CD4-positive, alpha-beta T cell (primary cell): ENCODE measurements at regions not wholly inside any gene's neighbourhood (a gene's known extent, or its start where the extent isn't known, plus 50 kb on each side); places are given as distances from the start of the nearest gene placed in this dataset.

Experiments
- ATAC-seq: fragments of 200-7000 bp; cut with Tn5 transposase; one replicate; pipeline ENCODE4 v1.10.0; 2022; ENCODE audit warnings: mild to moderate bottlenecking; ENCODE audit not compliant: poor library complexity
- CTCF ChIA-PET: fragments of 350-600 bp; sonication (Branson Sonifier 250); formaldehyde crosslinking; loops from one replicate; lab custom pipeline; 2021; ENCODE audit warnings: antibody characterized with exemption, inconsistent platforms; lab: Charles Lee
- POLR2A ChIA-PET: fragments of 350-600 bp; sonication (Branson Sonifier 250); formaldehyde crosslinking; loops from one replicate; lab custom pipeline; 2021; ENCODE audit warnings: antibody characterized with exemption, inconsistent platforms; lab: Charles Lee
- DNase-seq, 14 experiments: peaks; one replicate each; pipeline ENCODE4 v3.0.0-alpha.2; 2013 to 2020; ENCODE audit warnings: mixed read lengths in 2 of 14
- H3K27ac ChIP-seq, 2 donors: one replicate each; pipeline versions ENCODE4 v1.5.1 to v1.7.0; 2013; ENCODE audit warnings: low read length in 2 of 2, low read depth in 1 of 2, mild to moderate bottlenecking in 1 of 2
- H3K27me3 ChIP-seq, 2 experiments: 1 replicate in 1 of 2; 2 replicates in 1 of 2; pipeline versions ENCODE4 v1.6.1 to v1.7.0; 2013; ENCODE audit warnings: low read length in 2 of 2, control low read depth in 1 of 2, mild to moderate bottlenecking in 1 of 2, moderate library complexity in 1 of 2; ENCODE audit not compliant: insufficient read depth in 2 of 2, control insufficient read depth in 1 of 2
- H3K36me3 ChIP-seq: one replicate; pipeline ENCODE4 v1.6.1; 2013; ENCODE audit warnings: low read length, control low read depth; ENCODE audit not compliant: insufficient read depth
- H3K4me1 ChIP-seq: one replicate; pipeline ENCODE4 v1.6.1; 2013; ENCODE audit warnings: low read length, control low read depth; ENCODE audit not compliant: insufficient read depth
- H3K4me3 ChIP-seq: one replicate; pipeline ENCODE4 v1.5.1; 2013; ENCODE audit warnings: mild to moderate bottlenecking, low read length, moderate library complexity
- H3K9me3 ChIP-seq, 2 experiments: 1 replicate in 1 of 2; 2 replicates in 1 of 2; pipeline versions ENCODE4 v1.6.1 to v1.7.0; 2013; ENCODE audit warnings: low read length in 2 of 2, mild to moderate bottlenecking in 2 of 2, control low read depth in 1 of 2, moderate library complexity in 1 of 2; ENCODE audit not compliant: control insufficient read depth in 1 of 2, insufficient read depth in 1 of 2
- H3K27ac Mint-ChIP-seq: one replicate; pipeline ENCODE4 v1.8.0; 2020; ENCODE audit warnings: mixed read lengths
- H3K27me3 Mint-ChIP-seq: one replicate; pipeline ENCODE4 v1.8.0; 2021; ENCODE audit warnings: mixed read lengths
- H3K36me3 Mint-ChIP-seq: one replicate; pipeline ENCODE4 v1.8.0; 2021; ENCODE audit warnings: low read depth, mixed read lengths
- H3K4me1 Mint-ChIP-seq: one replicate; pipeline ENCODE4 v1.8.0; 2021; ENCODE audit warnings: low read depth, mixed read lengths
- H3K4me3 Mint-ChIP-seq: one replicate; pipeline ENCODE4 v1.8.0; 2020; ENCODE audit warnings: mild to moderate bottlenecking, mixed read lengths
- H3K9me3 Mint-ChIP-seq: one replicate; pipeline ENCODE4 v1.8.0; 2020; ENCODE audit warnings: mixed read lengths
- CTCF ChIP-seq: fragments of 200-600 bp; IDR thresholded peaks from one replicate; pipeline ENCODE4 v1.8.0; 2022; ENCODE audit warnings: antibody characterized with exemption, mild to moderate bottlenecking
- intact Hi-C, 2 experiments: fragments of 100-400 bp; cut with DNase I in 1 of 2; cut with micrococcal nuclease in 1 of 2; formaldehyde crosslinking; loops; one replicate each; pipeline versions ENCODE4 v1.15.1 to v1.9.0; 2023 to 2025; cut with DNase I, micrococcal nuclease

DNA sequence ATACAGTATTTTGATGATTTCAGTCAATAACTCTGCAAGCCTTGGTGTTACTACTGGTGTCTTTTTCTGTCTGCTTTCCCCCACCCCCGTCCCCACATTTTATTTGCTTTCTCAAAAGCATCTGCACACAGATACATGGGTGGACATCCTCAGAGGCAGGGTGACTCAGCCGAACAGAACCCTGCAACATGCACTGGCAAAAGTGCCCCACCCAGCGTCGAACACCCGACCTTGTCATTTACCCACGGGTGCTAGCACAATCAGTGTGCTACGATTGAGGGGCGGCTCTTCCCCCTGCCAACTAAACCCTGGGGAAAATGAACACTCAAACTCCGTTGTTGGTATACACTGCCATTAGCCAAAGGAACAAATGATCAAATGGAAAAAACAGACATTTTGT is 115.9 kb upstream of the NAA20 start:
- CTCF ChIA-PET = interaction anchor here (0.6 kb wide), 1 partner anchor 19 kb away, joined by 3 read pairs; no protein-coding TSS in a partner anchor
- peak in 2 of 14 experiments; percentile 20 to 37 for DNase-seq

DNA sequence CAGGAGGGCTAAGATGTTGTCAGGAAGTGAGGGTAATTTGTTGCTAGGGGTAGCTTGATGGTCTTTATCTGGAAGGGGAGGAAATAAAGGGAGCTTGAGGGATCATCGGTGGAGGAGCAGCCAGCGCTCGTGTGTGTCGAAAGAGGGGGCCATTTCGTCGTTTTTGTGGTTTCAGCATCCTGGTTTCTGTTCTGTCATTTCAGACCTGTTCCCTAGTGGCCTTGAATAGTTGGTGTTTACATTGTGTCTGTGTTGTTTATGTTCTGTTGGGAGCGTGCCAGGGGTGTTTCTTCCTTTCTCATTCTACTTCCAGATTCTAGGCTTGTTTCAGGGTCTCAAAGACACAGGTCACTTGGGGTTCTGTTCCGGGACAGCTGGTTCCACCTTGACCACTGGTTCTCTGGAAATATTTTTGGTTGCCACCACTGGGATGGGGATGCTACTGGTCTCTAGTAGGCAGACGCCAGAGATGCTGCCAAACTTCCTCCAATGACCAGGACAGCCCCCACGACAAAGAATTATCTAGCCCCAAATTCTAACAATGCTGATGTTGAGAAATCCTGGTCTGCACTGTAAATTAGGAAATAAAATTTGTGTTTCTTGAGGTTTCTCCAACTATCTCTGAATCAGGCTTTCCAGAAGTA is 113.9 kb upstream of the NAA20 start:
- no peaks in the 10 kb centered on the region for H3K27me3 ChIP-seq
- no peaks in the 10 kb centered on the region for H3K36me3 ChIP-seq
- Mint-ChIP-seq H3K36me3 (no peaks in the 10 kb centered on the region), H3K27me3 (peaks cover 10% of the 10 kb centered on the region), H3K9me3 (peaks cover 5% of the 10 kb centered on the region), H3K27ac (no peak overlapping the region), H3K4me1 (no peaks in the 10 kb centered on the region), H3K4me3 (no peak overlapping the region)
- DNase-seq = peak in 4 of 14 experiments; percentile 17 to 68 (median 48)
- no peak overlapping the region for H3K27ac ChIP-seq
- H3K4me1 ChIP-seq = no peaks in the 10 kb centered on the region
- ATAC-seq = no peak
- ChIA-PET CTCF (no interaction called here), POLR2A (no interaction called here)
- TF ChIP-seq CTCF = no peak
- H3K4me3 ChIP-seq = no peak overlapping the region
- H3K9me3 ChIP-seq = no peaks in the 10 kb centered on the region
- intact Hi-C loops = loop anchor here (2.0 to 10.0 kb wide), 2 partner anchors 92 to 94 kb away; no protein-coding TSS in a partner anchor

More for the DNA sequence above, 115.9 kb upstream of the NAA20 start:
- ATAC-seq = no peak
- H3K4me1 Mint-ChIP-seq = no peaks in the 10 kb centered on the region
- H3K27me3 Mint-ChIP-seq = peaks cover 4% of the 10 kb centered on the region
- POLR2A ChIA-PET = no interaction called here
- no peak for TF ChIP-seq CTCF
- intact Hi-C loops = loop anchor here in 1 of 2 experiments (10.0 kb wide), 1 partner anchor 94 kb away; no protein-coding TSS in a partner anchor
- Histone ChIP-seq H3K4me3 (no peak overlapping the region), H3K36me3 (no peaks in the 10 kb centered on the region), H3K9me3 (no peaks in the 10 kb centered on the region), H3K27me3 (no peaks in the 10 kb centered on the region), H3K27ac (no peak overlapping the region), H3K4me1 (no peaks in the 10 kb centered on the region)
- H3K9me3 Mint-ChIP-seq = peaks cover 5% of the 10 kb centered on the region
- no peak overlapping the region for H3K27ac Mint-ChIP-seq
- no peak overlapping the region for H3K4me3 Mint-ChIP-seq
- H3K36me3 Mint-ChIP-seq = no peaks in the 10 kb centered on the region

DNA sequence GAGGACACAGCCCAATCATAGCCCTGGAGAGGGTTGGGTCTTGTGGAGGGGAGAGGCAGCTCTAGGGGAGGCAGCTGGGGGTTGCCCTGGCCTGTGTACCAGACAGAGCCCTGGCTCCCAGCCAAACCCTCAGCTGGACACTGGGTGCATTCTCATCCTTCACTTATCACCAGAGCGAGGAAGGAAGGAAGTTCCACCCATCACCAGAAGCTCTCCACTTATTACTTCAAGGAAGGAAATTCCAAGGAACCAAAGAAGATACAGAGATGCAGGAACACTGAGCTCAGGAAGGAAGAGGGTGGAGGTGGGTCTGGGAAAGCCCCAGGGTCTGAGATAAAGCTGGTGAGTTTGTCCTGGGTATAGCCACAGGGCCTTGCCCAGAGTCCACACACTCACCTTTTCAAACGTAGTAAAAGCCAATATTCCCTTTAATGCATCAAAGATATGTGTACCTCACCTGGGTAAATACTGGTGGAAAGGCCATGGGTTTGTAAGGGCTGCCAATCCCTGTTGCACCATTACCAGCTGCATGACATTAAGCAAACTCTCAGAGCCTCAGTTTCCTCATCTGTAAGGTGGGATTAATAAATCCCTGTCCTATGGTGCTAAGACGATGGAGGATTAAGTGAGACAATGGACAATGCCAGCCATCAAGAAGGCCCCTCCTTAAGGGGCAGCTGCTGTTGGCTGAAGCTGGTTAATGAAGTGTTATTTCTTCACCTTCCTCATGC is 109.7 kb upstream of the NAA20 start:
- DNase-seq = no peak
- Histone ChIP-seq H3K36me3 (no peaks in the 10 kb centered on the region), H3K27ac (no peak overlapping the region), H3K27me3 (no peaks in the 10 kb centered on the region), H3K4me1 (no peaks in the 10 kb centered on the region), H3K4me3 (no peak overlapping the region), H3K9me3 (no peaks in the 10 kb centered on the region)
- no peaks in the 10 kb centered on the region for H3K4me1 Mint-ChIP-seq
- H3K9me3 Mint-ChIP-seq = no peaks in the 10 kb centered on the region
- ATAC-seq = no peak
- no peaks in the 10 kb centered on the region for H3K36me3 Mint-ChIP-seq
- peaks cover 6% of the 10 kb centered on the region for H3K27me3 Mint-ChIP-seq
- no peak for TF ChIP-seq CTCF
- no peak overlapping the region for H3K4me3 Mint-ChIP-seq
- ChIA-PET CTCF (no interaction called here), POLR2A (no interaction called here)
- H3K27ac Mint-ChIP-seq = no peak overlapping the region
- intact Hi-C loops = loop anchor here in 1 of 2 experiments (10.0 kb wide), 1 partner anchor 87 kb away; no protein-coding TSS in a partner anchor
